Skeletal muscle tissue (tissue), 3 donors: ENCODE measurements at regions not wholly inside any gene's neighbourhood (a gene's known extent, or its start where the extent isn't known, plus 50 kb on each side); places are given as distances from the start of the nearest gene placed in this dataset.

Source experiments
- H3K27ac ChIP-seq: one replicate; pipeline ENCODE4 v1.7.0; 2013; ENCODE audit warnings: mild to moderate bottlenecking, low read depth, low read length, inconsistent platforms
- H3K27me3 ChIP-seq, 3 donors: one replicate each; pipeline ENCODE4 v1.7.0; 2013; ENCODE audit warnings: low read length in 3 of 3; ENCODE audit not compliant: control insufficient read depth in 3 of 3, insufficient read depth in 3 of 3
- H3K36me3 ChIP-seq, 3 donors: one replicate each; pipeline ENCODE4 v1.7.0; 2013; ENCODE audit warnings: low read length in 3 of 3; ENCODE audit not compliant: control insufficient read depth in 3 of 3, insufficient read depth in 3 of 3
- H3K4me1 ChIP-seq, 3 donors: one replicate each; pipeline ENCODE4 v1.7.0; 2013; ENCODE audit warnings: low read length in 3 of 3, mild to moderate bottlenecking in 3 of 3; ENCODE audit not compliant: control insufficient read depth in 3 of 3, insufficient read depth in 3 of 3
- H3K4me3 ChIP-seq, 3 donors: one replicate each; pipeline ENCODE4 v1.7.0; 2013; ENCODE audit warnings: low read length in 3 of 3
- H3K9ac ChIP-seq, 3 donors: one replicate each; pipeline ENCODE4 v1.7.0; 2013; ENCODE audit warnings: low read length in 3 of 3, mild to moderate bottlenecking in 3 of 3, moderate library complexity in 2 of 3, low read depth in 1 of 3
- H3K9me3 ChIP-seq, 3 donors: one replicate each; pipeline ENCODE4 v1.7.0; 2013; ENCODE audit warnings: low read length in 3 of 3; ENCODE audit not compliant: control insufficient read depth in 3 of 3
- donor health status: Osteomylitis.

DNA sequence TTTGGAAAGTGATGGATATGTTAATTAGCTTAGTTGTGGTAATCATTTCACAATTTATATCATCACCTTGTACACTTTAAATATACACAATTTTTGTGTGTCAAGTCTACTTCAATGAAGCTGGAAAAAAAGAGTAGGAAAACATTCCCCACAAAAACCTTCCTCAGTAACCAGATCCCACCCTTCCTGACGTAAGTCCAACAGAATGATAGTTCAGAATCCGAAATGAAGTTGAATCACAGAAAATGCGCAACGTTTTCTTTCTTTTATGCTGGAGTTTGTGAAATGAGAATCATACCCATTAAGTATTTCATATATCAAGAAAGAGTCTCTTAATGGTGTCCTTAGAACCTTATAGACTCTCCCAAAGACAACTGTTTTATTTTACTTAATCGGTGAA lies 292.9 kb downstream of the USP46 start:
- H3K36me3 ChIP-seq: no peaks in the 10 kb centered on the region
- H3K9me3 ChIP-seq: no peaks in the 10 kb centered on the region
- H3K9ac ChIP-seq: no peak overlapping the region
- no peaks in the 10 kb centered on the region for H3K27me3 ChIP-seq
- H3K27ac ChIP-seq: no peak overlapping the region
- H3K4me3 ChIP-seq: no peak overlapping the region
- no peaks in the 10 kb centered on the region for H3K4me1 ChIP-seq

DNA sequence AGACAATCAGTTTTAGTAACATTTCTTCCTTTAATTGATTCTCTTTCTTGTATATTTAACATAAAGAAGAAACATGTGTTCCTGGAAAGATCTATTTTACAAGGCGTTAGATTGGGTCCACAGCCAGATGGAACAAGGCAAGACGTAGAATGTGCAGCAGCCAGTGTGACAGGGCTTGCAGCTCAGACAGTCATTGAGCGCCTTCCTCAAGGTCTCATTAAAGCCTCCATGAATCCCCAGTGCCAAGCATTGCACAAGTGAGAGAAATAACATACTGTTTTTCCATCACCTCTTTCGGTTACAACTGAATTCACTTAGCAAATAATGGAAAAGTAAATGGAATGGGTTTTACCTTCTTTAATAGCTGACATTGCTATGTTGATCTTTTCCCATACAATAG lies 292.5 kb downstream of the USP46 start:
- Histone ChIP-seq H3K4me1 (no peaks in the 10 kb centered on the region), H3K9ac (no peak overlapping the region), H3K27me3 (no peaks in the 10 kb centered on the region), H3K36me3 (no peaks in the 10 kb centered on the region), H3K27ac (no peak overlapping the region), H3K9me3 (no peaks in the 10 kb centered on the region), H3K4me3 (no peak overlapping the region)

DNA sequence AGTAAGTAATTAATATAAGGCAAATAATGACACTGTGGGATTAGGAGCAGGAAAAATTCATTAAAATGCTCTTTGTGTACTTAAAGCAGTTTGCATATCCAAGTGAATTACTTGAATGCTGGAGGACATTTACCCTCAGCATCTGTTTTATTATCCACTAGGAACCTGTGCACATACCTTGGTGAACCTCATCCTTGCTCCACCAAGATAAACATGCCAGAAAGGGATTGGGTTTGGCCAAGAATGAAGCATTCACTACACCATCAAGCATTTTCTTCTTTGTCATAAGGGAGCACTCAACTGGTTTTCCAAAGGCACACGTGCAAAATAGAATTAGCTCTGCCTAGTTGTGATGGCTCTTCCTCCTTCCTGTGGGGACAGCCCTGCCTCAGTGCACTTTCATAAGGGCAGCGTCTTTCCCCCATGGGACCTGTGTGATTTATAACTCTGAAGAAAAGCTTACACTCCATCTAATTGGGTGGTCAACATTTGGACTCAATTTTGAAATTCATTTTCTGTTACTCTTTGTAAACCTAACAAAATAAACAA lies 291.7 kb downstream of the USP46 start:
- H3K27me3 ChIP-seq: no peaks in the 10 kb centered on the region
- H3K9me3 ChIP-seq: no peaks in the 10 kb centered on the region
- H3K27ac ChIP-seq: no peak overlapping the region
- no peak overlapping the region for H3K9ac ChIP-seq
- H3K36me3 ChIP-seq: no peaks in the 10 kb centered on the region
- no peak overlapping the region for H3K4me3 ChIP-seq
- H3K4me1 ChIP-seq: no peaks in the 10 kb centered on the region

DNA sequence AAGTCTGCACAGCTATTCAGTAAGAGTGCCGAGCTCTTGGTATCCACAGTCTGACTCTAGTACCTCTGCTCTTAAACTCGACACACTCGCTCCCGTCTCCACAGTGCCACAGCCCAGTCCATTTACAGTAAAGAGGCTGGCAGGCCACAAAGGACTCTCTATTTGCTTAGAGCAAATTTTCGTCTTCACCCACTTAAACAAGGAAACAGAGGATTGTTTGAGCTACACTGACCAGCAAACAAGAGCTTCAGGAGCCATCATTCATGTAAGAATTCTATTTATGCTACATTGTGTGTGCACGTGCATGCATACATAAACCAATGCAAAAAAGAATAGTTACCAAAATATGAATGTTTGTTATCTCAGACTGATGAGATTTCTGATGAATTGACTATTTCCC lies 290.2 kb downstream of the USP46 start:
- Histone ChIP-seq H3K9me3 (no peaks in the 10 kb centered on the region), H3K36me3 (no peaks in the 10 kb centered on the region), H3K4me3 (no peak overlapping the region), H3K27me3 (no peaks in the 10 kb centered on the region), H3K9ac (no peak overlapping the region), H3K27ac (no peak overlapping the region), H3K4me1 (no peaks in the 10 kb centered on the region)

DNA sequence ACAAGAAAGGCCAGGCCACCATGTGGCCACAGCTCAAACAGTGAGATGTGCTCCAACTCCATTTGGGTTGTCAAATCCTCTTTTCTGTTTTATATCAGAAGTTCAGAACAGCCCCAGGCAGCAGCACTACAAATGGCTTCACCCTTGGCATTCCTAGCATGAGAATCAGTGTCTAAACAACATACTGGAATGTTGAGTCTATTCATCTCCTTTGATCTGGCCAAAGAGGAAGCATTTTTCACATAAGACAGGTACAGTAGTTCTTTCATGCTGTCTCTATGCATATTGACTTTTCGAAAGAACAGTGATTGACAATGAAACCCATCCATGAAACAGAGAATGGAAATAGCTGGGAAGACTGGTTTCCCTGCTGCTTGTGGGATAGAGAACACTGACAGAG lies 289.5 kb downstream of the USP46 start:
- Histone ChIP-seq H3K9ac (no peak overlapping the region), H3K4me3 (no peak overlapping the region), H3K27me3 (no peaks in the 10 kb centered on the region), H3K4me1 (no peaks in the 10 kb centered on the region), H3K36me3 (no peaks in the 10 kb centered on the region), H3K9me3 (no peaks in the 10 kb centered on the region), H3K27ac (no peak overlapping the region)

DNA sequence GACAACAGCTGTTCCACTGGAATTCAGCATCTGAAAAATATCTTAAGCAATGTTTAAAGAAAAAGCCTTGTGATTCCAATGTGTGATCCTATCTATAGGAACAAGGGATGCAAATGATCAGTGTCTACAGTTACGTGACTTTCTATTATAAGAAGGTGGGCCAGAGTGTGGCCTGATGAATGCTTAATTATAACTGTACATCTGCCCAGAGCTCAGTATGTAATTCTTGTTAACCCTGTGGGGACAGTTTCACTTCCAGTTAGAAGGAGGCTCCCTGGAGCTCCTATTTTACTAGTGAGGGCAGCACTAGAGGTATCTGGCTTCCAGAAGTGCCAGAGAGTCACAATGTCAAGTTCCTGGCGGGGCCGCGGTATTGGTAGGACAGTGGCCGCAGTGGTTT lies 288.5 kb downstream of the USP46 start:
- no peak overlapping the region for H3K9ac ChIP-seq
- no peak overlapping the region for H3K4me3 ChIP-seq
- no peak overlapping the region for H3K27ac ChIP-seq
- no peaks in the 10 kb centered on the region for H3K4me1 ChIP-seq
- no peaks in the 10 kb centered on the region for H3K9me3 ChIP-seq
- H3K36me3 ChIP-seq: no peaks in the 10 kb centered on the region
- H3K27me3 ChIP-seq: no peaks in the 10 kb centered on the region

DNA sequence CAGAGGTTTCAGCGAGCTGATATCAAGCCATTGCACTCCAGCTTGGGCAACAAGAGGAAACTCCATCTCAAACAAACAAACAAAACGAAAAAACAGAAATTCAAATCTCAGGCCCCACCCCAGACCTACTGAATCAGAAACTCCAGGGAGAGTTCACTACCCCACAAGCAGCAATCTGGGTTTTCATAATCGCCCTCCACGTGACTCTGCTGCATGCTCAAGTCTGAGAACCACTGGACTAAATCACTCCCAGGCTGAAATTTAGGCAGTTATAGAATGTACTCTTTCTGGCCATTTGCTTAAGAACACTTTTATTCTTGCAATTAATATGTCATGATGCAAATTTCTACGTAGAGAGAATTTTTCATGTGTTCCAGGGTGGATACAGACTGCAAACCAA lies 287.3 kb downstream of the USP46 start:
- H3K9me3 ChIP-seq: no peaks in the 10 kb centered on the region
- no peak overlapping the region for H3K27ac ChIP-seq
- H3K9ac ChIP-seq: no peak overlapping the region

DNA sequence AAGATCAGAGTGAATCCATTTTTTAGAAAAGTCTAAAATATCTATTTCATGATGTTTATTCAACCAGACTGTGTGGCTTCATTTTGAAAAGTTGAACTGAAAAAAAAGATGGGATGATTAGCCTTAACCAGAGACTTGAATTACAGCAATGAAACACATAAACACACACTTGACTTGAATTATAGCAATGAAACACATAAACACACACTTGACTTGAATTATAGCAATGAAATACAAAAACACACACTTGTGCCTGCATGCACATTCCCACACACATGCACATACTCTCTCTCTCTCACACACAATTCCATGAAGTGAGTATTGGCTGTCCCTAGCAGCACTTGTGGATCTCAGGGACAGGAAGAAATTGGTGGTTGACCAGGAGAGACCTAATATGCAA lies 286.8 kb downstream of the USP46 start:
- H3K27me3 ChIP-seq: no peaks in the 10 kb centered on the region
- H3K9ac ChIP-seq: no peak overlapping the region
- H3K4me3 ChIP-seq: no peak overlapping the region
- H3K36me3 ChIP-seq: no peaks in the 10 kb centered on the region
- H3K27ac ChIP-seq: no peak overlapping the region
- H3K9me3 ChIP-seq: no peaks in the 10 kb centered on the region
- no peaks in the 10 kb centered on the region for H3K4me1 ChIP-seq

More for the DNA sequence above, 287.3 kb downstream of the USP46 start:
- no peaks in the 10 kb centered on the region for H3K4me1 ChIP-seq
- no peaks in the 10 kb centered on the region for H3K27me3 ChIP-seq
- H3K36me3 ChIP-seq: no peaks in the 10 kb centered on the region
- no peak overlapping the region for H3K4me3 ChIP-seq

DNA sequence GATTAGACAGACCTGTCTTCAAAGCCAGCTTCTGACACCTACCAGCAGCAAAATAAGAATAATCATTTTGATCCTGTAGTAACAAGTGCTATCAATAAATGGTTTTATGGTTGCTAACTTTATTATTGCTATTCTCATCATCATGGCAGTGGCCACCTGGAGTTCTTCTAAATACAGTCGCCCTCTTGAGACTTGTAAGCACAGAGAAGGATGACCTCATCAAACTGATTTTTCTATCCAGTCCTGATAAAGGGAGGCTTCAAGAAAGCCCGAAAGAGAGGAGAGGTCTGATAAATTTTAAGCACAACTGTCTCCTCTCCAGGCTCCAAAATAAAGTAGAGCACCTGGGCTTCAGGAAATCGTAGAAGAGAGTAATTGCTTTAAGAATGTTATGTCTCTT lies 286.4 kb downstream of the USP46 start:
- H3K27me3 ChIP-seq: no peaks in the 10 kb centered on the region
- no peak overlapping the region for H3K4me3 ChIP-seq

DNA sequence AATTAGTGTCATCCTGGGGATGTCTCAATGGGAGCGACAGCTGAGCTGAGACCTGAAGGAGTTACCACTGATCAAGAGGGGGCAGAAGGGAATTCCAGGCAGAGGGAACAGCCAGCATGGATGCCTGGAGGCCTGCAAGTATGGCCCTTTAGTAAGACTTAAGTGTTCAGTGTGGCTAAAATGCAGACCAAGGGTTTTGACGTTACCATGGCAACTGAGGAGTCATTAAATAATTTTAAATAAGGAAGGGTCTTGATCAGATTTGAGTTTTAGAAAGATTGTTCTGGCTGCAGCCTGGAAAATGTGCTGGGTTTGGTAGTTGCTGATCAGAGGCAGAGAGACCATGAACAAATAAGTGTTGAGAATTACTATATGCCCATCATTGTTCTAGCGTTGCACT lies 285.5 kb downstream of the USP46 start:
- Histone ChIP-seq H3K4me3 (no peak overlapping the region), H3K9me3 (no peaks in the 10 kb centered on the region), H3K9ac (no peak overlapping the region), H3K27me3 (no peaks in the 10 kb centered on the region), H3K4me1 (no peaks in the 10 kb centered on the region), H3K27ac (no peak overlapping the region), H3K36me3 (no peaks in the 10 kb centered on the region)

More for the DNA sequence above, 286.4 kb downstream of the USP46 start:
- no peaks in the 10 kb centered on the region for H3K4me1 ChIP-seq
- H3K27ac ChIP-seq: no peak overlapping the region
- H3K36me3 ChIP-seq: no peaks in the 10 kb centered on the region
- H3K9me3 ChIP-seq: no peaks in the 10 kb centered on the region
- no peak overlapping the region for H3K9ac ChIP-seq

DNA sequence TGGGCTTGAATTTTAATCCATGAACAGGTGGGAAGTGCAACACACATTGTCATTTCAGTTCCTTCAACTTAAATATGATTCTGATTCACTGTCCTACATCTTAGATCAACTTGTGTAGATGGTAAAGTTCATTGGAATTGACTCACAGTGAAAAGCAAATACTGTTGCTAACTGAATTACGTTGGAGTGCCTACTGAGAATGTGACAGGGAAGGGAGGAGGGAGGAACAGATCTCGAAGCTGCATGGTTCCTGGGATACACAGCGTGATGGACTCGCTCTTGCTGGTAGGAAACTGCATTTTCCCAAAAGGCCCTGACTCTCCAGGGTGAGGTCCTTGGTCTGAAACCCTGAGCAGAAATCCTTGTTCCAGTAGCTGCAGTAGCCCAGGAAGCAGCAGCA lies 284.2 kb downstream of the USP46 start:
- no peak overlapping the region for H3K4me3 ChIP-seq
- H3K36me3 ChIP-seq: no peaks in the 10 kb centered on the region
- no peak overlapping the region for H3K9ac ChIP-seq
- no peaks in the 10 kb centered on the region for H3K4me1 ChIP-seq
- H3K27me3 ChIP-seq: no peaks in the 10 kb centered on the region
- H3K9me3 ChIP-seq: no peaks in the 10 kb centered on the region
- H3K27ac ChIP-seq: no peak overlapping the region
